ENCODE measurements at regions not wholly inside any gene's neighbourhood (a gene's known extent, or its start where the extent isn't known, plus 50 kb on each side); places are given as distances from the start of the nearest gene placed in this dataset.

DNA sequence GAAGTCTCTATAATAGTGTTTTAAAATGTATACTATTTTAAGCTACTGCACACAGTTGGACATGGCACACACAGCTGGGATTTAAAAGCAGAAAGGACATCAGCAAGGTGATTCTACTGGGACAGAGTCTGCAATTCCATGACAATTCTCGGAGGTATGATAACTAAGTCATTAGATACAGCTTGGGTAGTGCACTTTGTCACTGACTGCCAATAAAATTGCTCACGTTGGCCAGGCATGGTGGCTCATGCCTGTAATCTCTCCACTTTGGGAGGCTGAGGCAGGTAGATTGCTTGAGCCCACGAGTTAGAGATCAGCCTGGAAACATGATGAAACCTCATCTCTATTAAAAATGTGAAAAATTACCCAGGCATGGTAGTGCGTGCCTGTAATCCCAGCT, 134.1 kb upstream of the SATB2 start:
- Histone ChIP-seq H3K9me1 (replicated peaks; ENCODE audit: control insufficient read depth, extremely low read depth, insufficient read depth, low read length) (no peaks in the 10 kb centered on the region), H3K4me2 (ENCODE audit: insufficient read depth, low read length) (no peak overlapping the region), H3K27ac (ENCODE audit: insufficient read depth, low read depth, low read length) (no peak overlapping the region), H3K4me1 (ENCODE audit: control insufficient read depth, extremely low read depth, insufficient read depth, low read length) (no peaks in the 10 kb centered on the region), H3K79me2 (ENCODE audit: control insufficient read depth, insufficient read depth, low read length) (no peaks in the 10 kb centered on the region), H2AFZ (ENCODE audit: low read depth, low read length) (no peak overlapping the region), H3K9ac (replicated peaks; ENCODE audit: extremely low read depth, insufficient read depth, low read length) (no peak overlapping the region), H3K27me3 (ENCODE audit: control insufficient read depth in 2 of 2, insufficient read depth in 2 of 2, low read length in 2 of 2) (no peaks in the 10 kb centered on the region), H3K36me3 (ENCODE audit: control insufficient read depth in 2 of 2, extremely low read depth in 1 of 2, insufficient read depth in 2 of 2, low read length in 2 of 2) (no peaks in the 10 kb centered on the region), H3K9me3 (replicated peaks; ENCODE audit: control insufficient read depth, insufficient read depth, low read length) (no peaks in the 10 kb centered on the region), H4K20me1 (replicated peaks; ENCODE audit: control insufficient read depth, extremely low read depth, insufficient read depth, low read length) (no peaks in the 10 kb centered on the region), H3K4me3 (replicated peaks in 1 of 3; ENCODE audit: insufficient read depth in 1 of 3, low read depth in 1 of 3, low read length in 3 of 3) (no peak overlapping the region)
- CTCF ChIA-PET, result no interaction called here
- POLR2A ChIA-PET, result no interaction called here
- dilution Hi-C loops (cut with MboI; ENCODE audit: extremely low pct_ligation_motif_present, low sequenced_read_pairs) (no loop called here), intact Hi-C loops (cut with micrococcal nuclease) (loop anchor here (10.0 kb wide), 1 partner anchor 1277 kb away; no protein-coding TSS in a partner anchor)
- DNase-seq (ENCODE audit: low read depth, low spot score) (no peak), FAIRE-seq (no peak)
- no TSS peak for BruUV-seq (replicated peaks)
- no peak for TF ChIP-seq POLR2AphosphoS5 (IDR thresholded peaks at IDR 0.05; ENCODE audit: insufficient read depth, low read depth, low read length)

DNA sequence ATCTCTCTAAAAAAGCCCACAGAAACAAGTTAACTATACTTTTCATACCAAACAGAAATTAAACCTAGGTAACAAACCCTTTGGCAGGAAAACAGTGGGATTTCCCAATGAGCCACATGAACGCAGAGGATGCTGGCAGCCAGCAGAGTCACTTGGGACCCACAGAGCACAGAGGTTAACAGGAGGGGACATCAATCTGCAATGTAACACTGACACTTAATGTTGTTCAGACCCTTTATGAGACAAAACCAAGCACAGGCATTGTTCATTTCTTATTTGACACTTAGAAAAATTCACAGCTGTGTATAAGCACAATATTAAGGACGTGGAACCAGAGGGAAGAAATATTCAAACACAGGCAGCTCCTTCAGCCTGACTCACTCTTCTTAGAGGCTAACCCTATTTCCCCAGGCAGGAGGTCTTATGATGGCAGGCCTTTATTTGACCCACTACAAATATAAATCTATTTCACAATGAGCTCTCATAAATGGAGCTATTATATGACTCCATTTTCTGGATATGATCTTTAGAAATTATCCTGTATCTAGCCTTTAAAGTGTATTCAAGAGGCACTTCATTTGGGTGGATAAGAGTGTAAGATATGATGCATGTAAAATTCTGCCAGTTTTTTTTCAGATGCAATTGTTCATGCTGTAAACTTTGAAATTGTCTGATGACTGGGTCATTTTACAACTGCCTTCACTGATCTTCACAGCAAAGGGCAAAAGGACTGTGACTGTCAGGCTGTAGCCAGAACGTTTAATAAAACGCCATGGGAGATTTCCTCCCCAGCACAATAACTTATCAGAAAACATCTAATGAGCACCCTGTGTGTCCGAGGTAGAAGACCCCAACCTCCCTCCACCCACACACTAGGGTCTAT, 132.8 kb upstream of the SATB2 start:
- BruUV-seq (replicated peaks), result no TSS peak
- TF ChIP-seq POLR2AphosphoS5 (IDR thresholded peaks at IDR 0.05; ENCODE audit: insufficient read depth, low read depth, low read length) (no peak), MYC (IDR thresholded peaks at IDR 0.05; ENCODE audit: low read depth, low read length) (no peak), POLR2A (IDR thresholded peaks at IDR 0.05; ENCODE audit: low read depth, low read length) (no peak), EZH2 (IDR thresholded peaks at IDR 0.05; ENCODE audit: borderline replicate concordance, low read depth, low read length, severe bottlenecking) (no peak), JUN (IDR thresholded peaks at IDR 0.05; ENCODE audit: borderline replicate concordance, insufficient read depth, insufficient read length, low read depth) (no peak), FOS (IDR thresholded peaks at IDR 0.05; ENCODE audit: borderline replicate concordance, insufficient read depth, low read length) (no peak), GATA2 (IDR thresholded peaks at IDR 0.05; ENCODE audit: insufficient read depth, insufficient read length, low read depth, low read length) (no peak)
- TF ChIP-seq, protein P1, sequence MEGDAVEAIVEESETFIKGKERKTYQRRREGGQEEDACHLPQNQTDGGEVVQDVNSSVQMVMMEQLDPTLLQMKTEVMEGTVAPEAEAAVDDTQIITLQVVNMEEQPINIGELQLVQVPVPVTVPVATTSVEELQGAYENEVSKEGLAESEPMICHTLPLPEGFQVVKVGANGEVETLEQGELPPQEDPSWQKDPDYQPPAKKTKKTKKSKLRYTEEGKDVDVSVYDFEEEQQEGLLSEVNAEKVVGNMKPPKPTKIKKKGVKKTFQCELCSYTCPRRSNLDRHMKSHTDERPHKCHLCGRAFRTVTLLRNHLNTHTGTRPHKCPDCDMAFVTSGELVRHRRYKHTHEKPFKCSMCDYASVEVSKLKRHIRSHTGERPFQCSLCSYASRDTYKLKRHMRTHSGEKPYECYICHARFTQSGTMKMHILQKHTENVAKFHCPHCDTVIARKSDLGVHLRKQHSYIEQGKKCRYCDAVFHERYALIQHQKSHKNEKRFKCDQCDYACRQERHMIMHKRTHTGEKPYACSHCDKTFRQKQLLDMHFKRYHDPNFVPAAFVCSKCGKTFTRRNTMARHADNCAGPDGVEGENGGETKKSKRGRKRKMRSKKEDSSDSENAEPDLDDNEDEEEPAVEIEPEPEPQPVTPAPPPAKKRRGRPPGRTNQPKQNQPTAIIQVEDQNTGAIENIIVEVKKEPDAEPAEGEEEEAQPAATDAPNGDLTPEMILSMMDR (IDR thresholded peaks at IDR 0.05; ENCODE audit: extremely low read depth in 1 of 2, insufficient read depth in 1 of 2, low read depth in 1 of 2, low read length in 2 of 2), result no peak
- TF ChIP-seq, protein P2, sequence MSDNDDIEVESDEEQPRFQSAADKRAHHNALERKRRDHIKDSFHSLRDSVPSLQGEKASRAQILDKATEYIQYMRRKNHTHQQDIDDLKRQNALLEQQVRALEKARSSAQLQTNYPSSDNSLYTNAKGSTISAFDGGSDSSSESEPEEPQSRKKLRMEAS (IDR thresholded peaks at IDR 0.05; ENCODE audit: insufficient read depth, insufficient read length), result no peak
- no peaks in the 10 kb centered on the region for H3K27me3 ChIP-seq (ENCODE audit: control insufficient read depth in 2 of 2, insufficient read depth in 2 of 2, low read length in 2 of 2)
- H4K20me1 ChIP-seq (replicated peaks; ENCODE audit: control insufficient read depth, extremely low read depth, insufficient read depth, low read length), result no peaks in the 10 kb centered on the region
- no peaks in the 10 kb centered on the region for H3K9me3 ChIP-seq (replicated peaks; ENCODE audit: control insufficient read depth, insufficient read depth, low read length)
- no peak overlapping the region for H2AFZ ChIP-seq (ENCODE audit: low read depth, low read length)
- no peak overlapping the region for H3K27ac ChIP-seq (ENCODE audit: insufficient read depth, low read depth, low read length)
- ChIA-PET CTCF (interaction anchor here (1.2 to 1.5 kb wide), 3 partner anchors 9 to 119 kb away, joined by 3 read pairs; no protein-coding TSS in a partner anchor), POLR2A (no interaction called here)
- dilution Hi-C loops (cut with MboI; ENCODE audit: extremely low pct_ligation_motif_present, low sequenced_read_pairs) (no loop called here), intact Hi-C loops (cut with micrococcal nuclease) (loop anchor here (10.0 kb wide), 1 partner anchor 1276 kb away; no protein-coding TSS in a partner anchor)
- no peaks in the 10 kb centered on the region for H3K9me1 ChIP-seq (replicated peaks; ENCODE audit: control insufficient read depth, extremely low read depth, insufficient read depth, low read length)
- no peak overlapping the region for H3K9ac ChIP-seq (replicated peaks; ENCODE audit: extremely low read depth, insufficient read depth, low read length)
- no peaks in the 10 kb centered on the region for H3K79me2 ChIP-seq (ENCODE audit: control insufficient read depth, insufficient read depth, low read length)
- H3K36me3 ChIP-seq (ENCODE audit: control insufficient read depth in 2 of 2, extremely low read depth in 1 of 2, insufficient read depth in 2 of 2, low read length in 2 of 2), result no peaks in the 10 kb centered on the region
- no peak overlapping the region for H3K4me2 ChIP-seq (ENCODE audit: insufficient read depth, low read length)
- DNase-seq (ENCODE audit: low read depth, low spot score), result no peak
- no peak overlapping the region for H3K4me3 ChIP-seq (replicated peaks in 1 of 3; ENCODE audit: insufficient read depth in 1 of 3, low read depth in 1 of 3, low read length in 3 of 3)
- no peaks in the 10 kb centered on the region for H3K4me1 ChIP-seq (ENCODE audit: control insufficient read depth, extremely low read depth, insufficient read depth, low read length)
- FAIRE-seq, result no peak

Data from endothelial cell of umbilical vein (primary cell).